GM10248 (cell line): ENCODE measurements at regions not wholly inside any gene's neighbourhood (a gene's known extent, or its start where the extent isn't known, plus 50 kb on each side); places are given as distances from the start of the nearest gene placed in this dataset.

ENCODE experiments used
- CTCF ChIA-PET: fragments of 300-600 bp; sonication (Branson Sonifier 250); formaldehyde crosslinking; extraction: SDS; loops from one replicate; lab custom pipeline; 2021; ENCODE audit warnings: antibody characterized with exemption; lab: Yijun Ruan, JAX
- POLR2A ChIA-PET: fragments of 350-650 bp; sonication (Branson Sonifier 250); formaldehyde crosslinking; extraction: SDS; loops from one replicate; lab custom pipeline; 2020; ENCODE audit warnings: antibody characterized with exemption; lab: Yijun Ruan, JAX
- DNase-seq: peaks from one replicate; pipeline ENCODE4 v3.0.0; 2012; ENCODE audit errors: extremely low spot score
- CTCF ChIP-seq: IDR thresholded peaks from 2 replicates; pipeline ENCODE4 v1.5.1; 2012; ENCODE audit warnings: mild to moderate bottlenecking, low read depth; ENCODE audit errors: extremely low read depth, missing control alignments, control extremely low read depth

- ChIA-PET CTCF (no interaction called here), POLR2A (no interaction called here)
- no peak for TF ChIP-seq CTCF
- DNase-seq = no peak
These were observed 381.1 kb downstream of the IRS1 start for GRCh38 chr2:226418521-226418920.

GRCh38 chr2:226414335-226414734 is 385.3 kb downstream of the IRS1 start:
- TF ChIP-seq CTCF = no peak
- CTCF ChIA-PET = interaction anchor here (1.1 to 1.2 kb wide), 2 partner anchors 16 to 33 kb away, joined by 3 read pairs; no protein-coding TSS in a partner anchor
- POLR2A ChIA-PET = no interaction called here
- no peak for DNase-seq

- CTCF ChIA-PET = interaction anchor here (1.2 kb wide), 1 partner anchor 15 kb away, joined by 3 read pairs; no protein-coding TSS in a partner anchor
- no peak for DNase-seq
- TF ChIP-seq CTCF = no peak
- POLR2A ChIA-PET = no interaction called here
These were observed 386.0 kb downstream of the IRS1 start for GRCh38 chr2:226413498-226414130.

GRCh38 chr2:226411727-226412360 is 387.8 kb downstream of the IRS1 start:
- POLR2A ChIA-PET = no interaction called here
- no peak for DNase-seq

GRCh38 chr2:226411205-226411604 is 388.4 kb downstream of the IRS1 start:
- TF ChIP-seq CTCF = no peak
- no peak for DNase-seq
- ChIA-PET CTCF (no interaction called here), POLR2A (no interaction called here)

More at GRCh38 chr2:226411727-226412360, 387.8 kb downstream of the IRS1 start:
- no peak for TF ChIP-seq CTCF
- CTCF ChIA-PET = no interaction called here

- TF ChIP-seq CTCF = no peak
- no peak for DNase-seq
- ChIA-PET CTCF (no interaction called here), POLR2A (no interaction called here)
These were observed 389.3 kb downstream of the IRS1 start for GRCh38 chr2:226410247-226410835.
